ENCODE measurements at regions not wholly inside any gene's neighbourhood (a gene's known extent, or its start where the extent isn't known, plus 50 kb on each side); places are given as distances from the start of the nearest gene placed in this dataset.
"Not testable (repeated sequence)": the region's sequence is repeated elsewhere in the genome, so short reads cannot be mapped to it uniquely, and the experiment has no call there.

- no peak overlapping the region for H3K27ac ChIP-seq (ENCODE audit: low read length)
- H3K9me3 ChIP-seq (ENCODE audit: control insufficient read depth in 1 of 2, low read length in 2 of 2), result peaks cover 0 to 11% of the 10 kb centered on the region in 2 donors
- H3K36me3 ChIP-seq (ENCODE audit: control insufficient read depth in 1 of 2, insufficient read depth in 2 of 2, low read length in 2 of 2), result no peaks in the 10 kb centered on the region
- no peaks in the 10 kb centered on the region for H3K4me1 ChIP-seq (ENCODE audit: control insufficient read depth in 1 of 2, insufficient read depth in 2 of 2, low read length in 2 of 2)
- H3K4me3 ChIP-seq (ENCODE audit: low read depth in 1 of 2, low read length in 2 of 2), result no peak overlapping the region
- H3K27me3 ChIP-seq (ENCODE audit: low read depth, low read length), result no peaks in the 10 kb centered on the region
Measured at GRCh38 chr14:71776471-71777360, 155.5 kb upstream of the RGS6 start.

GRCh38 chr14:71780075-71780474 is 152.2 kb upstream of the RGS6 start:
- Histone ChIP-seq H3K27me3 (ENCODE audit: low read depth, low read length) (no peaks in the 10 kb centered on the region), H3K27ac (ENCODE audit: low read length) (no peak overlapping the region), H3K9me3 (ENCODE audit: control insufficient read depth in 1 of 2, low read length in 2 of 2) (no peaks in the 10 kb centered on the region), H3K36me3 (ENCODE audit: control insufficient read depth in 1 of 2, insufficient read depth in 2 of 2, low read length in 2 of 2) (no peaks in the 10 kb centered on the region), H3K4me3 (ENCODE audit: low read depth in 1 of 2, low read length in 2 of 2) (no peak overlapping the region), H3K4me1 (ENCODE audit: control insufficient read depth in 1 of 2, insufficient read depth in 2 of 2, low read length in 2 of 2) (no peaks in the 10 kb centered on the region)

GRCh38 chr14:71780822-71781221 is 151.4 kb upstream of the RGS6 start:
- H3K27ac ChIP-seq (ENCODE audit: low read length), result no peak overlapping the region

GRCh38 chr14:71783088-71783487 is 149.1 kb upstream of the RGS6 start:
- Histone ChIP-seq H3K9me3 (ENCODE audit: control insufficient read depth in 1 of 2, low read length in 2 of 2) (no peaks in the 10 kb centered on the region), H3K27ac (ENCODE audit: low read length) (no peak overlapping the region), H3K36me3 (ENCODE audit: control insufficient read depth in 1 of 2, insufficient read depth in 2 of 2, low read length in 2 of 2) (no peaks in the 10 kb centered on the region), H3K4me1 (ENCODE audit: control insufficient read depth in 1 of 2, insufficient read depth in 2 of 2, low read length in 2 of 2) (no peaks in the 10 kb centered on the region), H3K4me3 (ENCODE audit: low read depth in 1 of 2, low read length in 2 of 2) (no peak overlapping the region), H3K27me3 (ENCODE audit: low read depth, low read length) (no peaks in the 10 kb centered on the region)

More at GRCh38 chr14:71780822-71781221, 151.4 kb upstream of the RGS6 start:
- Histone ChIP-seq H3K36me3 (ENCODE audit: control insufficient read depth in 1 of 2, insufficient read depth in 2 of 2, low read length in 2 of 2) (no peaks in the 10 kb centered on the region), H3K4me3 (ENCODE audit: low read depth in 1 of 2, low read length in 2 of 2) (no peak overlapping the region), H3K4me1 (ENCODE audit: control insufficient read depth in 1 of 2, insufficient read depth in 2 of 2, low read length in 2 of 2) (no peaks in the 10 kb centered on the region), H3K9me3 (ENCODE audit: control insufficient read depth in 1 of 2, low read length in 2 of 2) (no peaks in the 10 kb centered on the region), H3K27me3 (ENCODE audit: low read depth, low read length) (no peaks in the 10 kb centered on the region)

GRCh38 chr14:71783786-71784185 is 148.4 kb upstream of the RGS6 start:
- H3K4me1 ChIP-seq (ENCODE audit: control insufficient read depth in 1 of 2, insufficient read depth in 2 of 2, low read length in 2 of 2), result no peaks in the 10 kb centered on the region
- no peak overlapping the region for H3K4me3 ChIP-seq (ENCODE audit: low read depth in 1 of 2, low read length in 2 of 2)
- H3K27ac ChIP-seq (ENCODE audit: low read length), result no peak overlapping the region
- H3K9me3 ChIP-seq (ENCODE audit: control insufficient read depth in 1 of 2, low read length in 2 of 2), result no peaks in the 10 kb centered on the region
- no peaks in the 10 kb centered on the region for H3K36me3 ChIP-seq (ENCODE audit: control insufficient read depth in 1 of 2, insufficient read depth in 2 of 2, low read length in 2 of 2)
- no peaks in the 10 kb centered on the region for H3K27me3 ChIP-seq (ENCODE audit: low read depth, low read length)

GRCh38 chr14:71789005-71789404 is 143.2 kb upstream of the RGS6 start:
- no peaks in the 10 kb centered on the region for H3K4me1 ChIP-seq (ENCODE audit: control insufficient read depth in 1 of 2, insufficient read depth in 2 of 2, low read length in 2 of 2)
- no peak overlapping the region for H3K27ac ChIP-seq (ENCODE audit: low read length)
- H3K36me3 ChIP-seq (ENCODE audit: control insufficient read depth in 1 of 2, insufficient read depth in 2 of 2, low read length in 2 of 2), result no peaks in the 10 kb centered on the region
- H3K27me3 ChIP-seq (ENCODE audit: low read depth, low read length), result no peaks in the 10 kb centered on the region
- H3K9me3 ChIP-seq (ENCODE audit: control insufficient read depth in 1 of 2, low read length in 2 of 2), result peaks cover 0 to 2% of the 10 kb centered on the region in 2 donors
- H3K4me3 ChIP-seq (ENCODE audit: low read depth in 1 of 2, low read length in 2 of 2), result no peak overlapping the region

- Histone ChIP-seq H3K9me3 (ENCODE audit: control insufficient read depth in 1 of 2, low read length in 2 of 2) (no peaks in the 10 kb centered on the region), H3K27me3 (ENCODE audit: low read depth, low read length) (no peaks in the 10 kb centered on the region), H3K27ac (ENCODE audit: low read length) (no peak overlapping the region), H3K36me3 (ENCODE audit: control insufficient read depth in 1 of 2, insufficient read depth in 2 of 2, low read length in 2 of 2) (no peaks in the 10 kb centered on the region), H3K4me1 (ENCODE audit: control insufficient read depth in 1 of 2, insufficient read depth in 2 of 2, low read length in 2 of 2) (no peaks in the 10 kb centered on the region), H3K4me3 (ENCODE audit: low read depth in 1 of 2, low read length in 2 of 2) (no peak overlapping the region)
Measured at GRCh38 chr14:71799841-71800240, 132.4 kb upstream of the RGS6 start.

GRCh38 chr14:71800878-71801277 is 131.4 kb upstream of the RGS6 start:
- Histone ChIP-seq H3K27ac (ENCODE audit: low read length) (no peak overlapping the region), H3K4me3 (ENCODE audit: low read depth in 1 of 2, low read length in 2 of 2) (no peak overlapping the region), H3K36me3 (ENCODE audit: control insufficient read depth in 1 of 2, insufficient read depth in 2 of 2, low read length in 2 of 2) (no peaks in the 10 kb centered on the region), H3K9me3 (ENCODE audit: control insufficient read depth in 1 of 2, low read length in 2 of 2) (no peaks in the 10 kb centered on the region), H3K4me1 (ENCODE audit: control insufficient read depth in 1 of 2, insufficient read depth in 2 of 2, low read length in 2 of 2) (no peaks in the 10 kb centered on the region), H3K27me3 (ENCODE audit: low read depth, low read length) (no peaks in the 10 kb centered on the region)

- no peak overlapping the region for H3K27ac ChIP-seq (ENCODE audit: low read length)
- no peaks in the 10 kb centered on the region for H3K36me3 ChIP-seq (ENCODE audit: control insufficient read depth in 1 of 2, insufficient read depth in 2 of 2, low read length in 2 of 2)
- no peaks in the 10 kb centered on the region for H3K9me3 ChIP-seq (ENCODE audit: control insufficient read depth in 1 of 2, low read length in 2 of 2)
- no peaks in the 10 kb centered on the region for H3K4me1 ChIP-seq (ENCODE audit: control insufficient read depth in 1 of 2, insufficient read depth in 2 of 2, low read length in 2 of 2)
- H3K4me3 ChIP-seq (ENCODE audit: low read depth in 1 of 2, low read length in 2 of 2), result no peak overlapping the region
- H3K27me3 ChIP-seq (ENCODE audit: low read depth, low read length), result no peaks in the 10 kb centered on the region
Measured at GRCh38 chr14:71803539-71804260, 128.5 kb upstream of the RGS6 start.

- no peak overlapping the region for H3K4me3 ChIP-seq (ENCODE audit: low read depth in 1 of 2, low read length in 2 of 2)
- no peaks in the 10 kb centered on the region for H3K36me3 ChIP-seq (ENCODE audit: control insufficient read depth in 1 of 2, insufficient read depth in 2 of 2, low read length in 2 of 2)
- no peaks in the 10 kb centered on the region for H3K27me3 ChIP-seq (ENCODE audit: low read depth, low read length)
- H3K4me1 ChIP-seq (ENCODE audit: control insufficient read depth in 1 of 2, insufficient read depth in 2 of 2, low read length in 2 of 2), result no peaks in the 10 kb centered on the region
- no peak overlapping the region for H3K27ac ChIP-seq (ENCODE audit: low read length)
- no peaks in the 10 kb centered on the region for H3K9me3 ChIP-seq (ENCODE audit: control insufficient read depth in 1 of 2, low read length in 2 of 2)
Measured at GRCh38 chr14:71804992-71805391, 127.2 kb upstream of the RGS6 start.

- not testable (repeated sequence) for H3K9me3 ChIP-seq (ENCODE audit: control insufficient read depth in 1 of 2, low read length in 2 of 2)
Measured at GRCh38 chr14:71807049-71807448, 125.2 kb upstream of the RGS6 start.

More at GRCh38 chr14:71807049-71807448, 125.2 kb upstream of the RGS6 start:
- H3K27ac ChIP-seq (ENCODE audit: low read length); H3K27me3 ChIP-seq (ENCODE audit: low read depth, low read length); H3K4me1 ChIP-seq (ENCODE audit: control insufficient read depth in 1 of 2, insufficient read depth in 2 of 2, low read length in 2 of 2); H3K4me3 ChIP-seq (ENCODE audit: low read depth in 1 of 2, low read length in 2 of 2); H3K36me3 ChIP-seq (ENCODE audit: control insufficient read depth in 1 of 2, insufficient read depth in 2 of 2, low read length in 2 of 2): not testable (repeated sequence)
